Neural cell (in vitro differentiated cells): ENCODE measurements at regions not wholly inside any gene's neighbourhood (a gene's known extent, or its start where the extent isn't known, plus 50 kb on each side); places are given as distances from the start of the nearest gene placed in this dataset.

ENCODE experiments used
- H2AFZ ChIP-seq: fragments of 200-600, 300-800 bp; sonication (generic), shearing (Covaris generic); 2 replicates; pipeline ENCODE4 v1.6.0; 2014; ENCODE audit warnings: low read depth, mild to moderate bottlenecking, antibody characterized with exemption, low read length, moderate library complexity
- H3F3A ChIP-seq: fragments of 200-600 bp; shearing (Covaris generic); 2 replicates; pipeline ENCODE4 v1.6.1; 2016; ENCODE audit warnings: mild to moderate bottlenecking, moderate library complexity, mixed read lengths, antibody characterized with exemption, low read length; ENCODE audit not compliant: insufficient read depth, poor library complexity, severe bottlenecking
- H3K27ac ChIP-seq: fragments of 200-600, 300-800 bp; sonication (generic), shearing (Covaris generic); 2 replicates; pipeline ENCODE4 v1.5.1; 2014; ENCODE audit warnings: mild to moderate bottlenecking, low read length, moderate library complexity
- H3K27me3 ChIP-seq: fragments of 300-800, 200-600 bp; sonication (generic), shearing (Covaris generic); 2 replicates; pipeline ENCODE4 v1.6.0; 2014; ENCODE audit warnings: mild to moderate bottlenecking, low read depth, low read length, moderate library complexity; ENCODE audit not compliant: insufficient read depth
- H3K36me3 ChIP-seq: fragments of 300-800, 200-600 bp; sonication (generic), shearing (Covaris generic); 2 replicates; pipeline ENCODE4 v1.5.1; 2014; ENCODE audit warnings: mild to moderate bottlenecking, antibody characterized with exemption, low read length, moderate library complexity; ENCODE audit not compliant: insufficient read depth
- H3K4me2 ChIP-seq: fragments of 300-800, 200-600 bp; sonication (generic), shearing (Covaris generic); 2 replicates; pipeline ENCODE4 v1.6.0; 2014; ENCODE audit warnings: mild to moderate bottlenecking, low read length
- H3K4me3 ChIP-seq: fragments of 300-800, 200-600 bp; sonication (generic), shearing (Covaris generic); 2 replicates; pipeline ENCODE4 v1.5.1; 2014; ENCODE audit warnings: mild to moderate bottlenecking, low read length, moderate library complexity
- H3K79me2 ChIP-seq: fragments of 200-600 bp; shearing (Covaris generic); replicated peaks from 2 replicates; pipeline ENCODE4 v1.6.0; 2014; ENCODE audit warnings: mild to moderate bottlenecking, low read length, moderate library complexity; ENCODE audit not compliant: insufficient read depth
- H3K9ac ChIP-seq: fragments of 300-800, 200-600 bp; sonication (generic), shearing (Covaris generic); 2 replicates; pipeline ENCODE4 v1.6.1; 2016; ENCODE audit warnings: mild to moderate bottlenecking, low read length, mixed read lengths
- H3K9me2 ChIP-seq: fragments of 200-600 bp; shearing (Covaris generic); 2 replicates; pipeline ENCODE4 v1.6.1; 2016; ENCODE audit warnings: mild to moderate bottlenecking, low read length, mixed read lengths; ENCODE audit not compliant: insufficient read depth
- H3K9me3 ChIP-seq: fragments of 200-600, 300-800 bp; sonication (generic), shearing (Covaris generic); 2 replicates; pipeline ENCODE4 v1.6.1; 2016; ENCODE audit warnings: mild to moderate bottlenecking, mixed run types, low read length, moderate library complexity, mixed read lengths
- H4K20me1 ChIP-seq: fragments of 200-600 bp; shearing (Covaris generic); 2 replicates; pipeline ENCODE4 v1.6.1; 2016; ENCODE audit warnings: mild to moderate bottlenecking, mixed run types; ENCODE audit not compliant: insufficient read depth
- EP300 ChIP-seq: fragments of 450-650 bp; conservative IDR thresholded peaks from 2 replicates; pipeline ENCODE4 v1.6.1; 2014; ENCODE audit warnings: antibody characterized with exemption, mild to moderate bottlenecking, moderate library complexity; ENCODE audit not compliant: poor library complexity, severe bottlenecking
- EZH2 ChIP-seq: fragments of 200-600, 300-800 bp; shearing (Covaris generic), sonication (generic); IDR thresholded peaks from 2 replicates; pipeline ENCODE4 v1.6.1; 2014; ENCODE audit warnings: antibody characterized with exemption, low read length, borderline replicate concordance, mild to moderate bottlenecking; ENCODE audit not compliant: insufficient read depth, poor library complexity, severe bottlenecking
- MXI1 ChIP-seq: fragments of 450-650 bp; conservative IDR thresholded peaks from 2 replicates; pipeline ENCODE4 v1.6.1; 2014; ENCODE audit warnings: antibody characterized with exemption, mild to moderate bottlenecking; ENCODE audit not compliant: poor library complexity, severe bottlenecking
- POLR2AphosphoS5 ChIP-seq: IDR thresholded peaks from 2 replicates; pipeline ENCODE4 v1.6.1; 2012
- RAD21 ChIP-seq: fragments of 450-650 bp; conservative IDR thresholded peaks from 2 replicates; pipeline ENCODE4 v1.6.1; 2014; ENCODE audit warnings: antibody characterized with exemption, mild to moderate bottlenecking, moderate library complexity
- SMC3 ChIP-seq: fragments of 450-650 bp; conservative IDR thresholded peaks from 2 replicates; pipeline ENCODE4 v1.6.1; 2014; ENCODE audit warnings: antibody characterized with exemption, mild to moderate bottlenecking, moderate library complexity; ENCODE audit not compliant: poor library complexity
- TAF1 ChIP-seq: IDR thresholded peaks from 2 replicates; pipeline ENCODE4 v1.6.1; 2012; ENCODE audit warnings: low read depth
- TF ChIP-seq, protein P1 (sequence below): fragments of 450-650 bp; IDR thresholded peaks from 2 replicates; pipeline ENCODE4 v1.5.1; 2014; ENCODE audit warnings: antibody characterized with exemption, mild to moderate bottlenecking, moderate library complexity; ENCODE audit not compliant: poor library complexity, severe bottlenecking
- TF ChIP-seq, protein P2 (sequence below): IDR thresholded peaks from 2 replicates; pipeline ENCODE4 v1.6.1; 2012; ENCODE audit warnings: borderline replicate concordance

DNA sequence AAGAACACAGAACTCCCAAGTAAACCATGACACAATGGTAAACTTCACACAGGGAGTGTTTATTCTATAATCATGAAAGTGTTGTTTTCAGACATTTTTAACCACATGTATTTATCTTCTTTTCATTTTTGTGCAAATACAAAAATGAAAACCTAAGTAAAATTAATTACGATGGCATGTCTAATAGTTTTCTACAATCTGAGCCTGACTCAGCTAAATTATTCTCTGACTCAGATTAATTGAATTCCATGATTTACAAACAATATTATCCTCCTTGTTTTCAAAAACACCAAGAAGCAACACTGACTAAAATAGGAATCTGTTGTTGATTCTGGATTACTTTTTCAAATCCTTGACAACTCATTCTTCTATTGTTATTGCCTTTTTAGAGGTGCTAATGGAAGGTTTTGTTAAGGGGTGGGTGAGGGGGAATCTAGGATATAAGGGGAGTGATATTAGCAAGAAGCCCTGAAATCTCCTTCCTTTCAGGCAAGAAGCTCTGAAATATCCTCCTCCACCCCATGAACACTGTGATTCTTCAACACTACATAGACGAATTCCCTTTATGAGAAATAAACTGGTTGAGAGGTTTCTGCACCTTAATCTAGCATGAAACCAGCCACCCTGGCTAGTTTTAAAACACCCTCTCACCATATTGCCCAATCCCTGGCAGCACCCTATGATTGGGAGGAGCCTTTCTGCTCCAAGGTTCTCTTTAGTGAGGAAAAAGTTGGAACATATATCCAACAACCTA is 1057.7 kb upstream of the PCDH20 start:
- H2AFZ ChIP-seq, result no peak overlapping the region
- H3K9me3 ChIP-seq, result no peaks in the 10 kb centered on the region
- H3K27me3 ChIP-seq, result no peaks in the 10 kb centered on the region
- no peaks in the 10 kb centered on the region for H4K20me1 ChIP-seq
- no peak overlapping the region for H3K4me3 ChIP-seq
- no peaks in the 10 kb centered on the region for H3K79me2 ChIP-seq
- H3F3A ChIP-seq, result no peaks in the 10 kb centered on the region
- H3K27ac ChIP-seq, result no peak overlapping the region
- TF ChIP-seq, protein P1, sequence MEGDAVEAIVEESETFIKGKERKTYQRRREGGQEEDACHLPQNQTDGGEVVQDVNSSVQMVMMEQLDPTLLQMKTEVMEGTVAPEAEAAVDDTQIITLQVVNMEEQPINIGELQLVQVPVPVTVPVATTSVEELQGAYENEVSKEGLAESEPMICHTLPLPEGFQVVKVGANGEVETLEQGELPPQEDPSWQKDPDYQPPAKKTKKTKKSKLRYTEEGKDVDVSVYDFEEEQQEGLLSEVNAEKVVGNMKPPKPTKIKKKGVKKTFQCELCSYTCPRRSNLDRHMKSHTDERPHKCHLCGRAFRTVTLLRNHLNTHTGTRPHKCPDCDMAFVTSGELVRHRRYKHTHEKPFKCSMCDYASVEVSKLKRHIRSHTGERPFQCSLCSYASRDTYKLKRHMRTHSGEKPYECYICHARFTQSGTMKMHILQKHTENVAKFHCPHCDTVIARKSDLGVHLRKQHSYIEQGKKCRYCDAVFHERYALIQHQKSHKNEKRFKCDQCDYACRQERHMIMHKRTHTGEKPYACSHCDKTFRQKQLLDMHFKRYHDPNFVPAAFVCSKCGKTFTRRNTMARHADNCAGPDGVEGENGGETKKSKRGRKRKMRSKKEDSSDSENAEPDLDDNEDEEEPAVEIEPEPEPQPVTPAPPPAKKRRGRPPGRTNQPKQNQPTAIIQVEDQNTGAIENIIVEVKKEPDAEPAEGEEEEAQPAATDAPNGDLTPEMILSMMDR, result no peak
- no peak for TF ChIP-seq RAD21
- no peak for TF ChIP-seq MXI1
- no peak for TF ChIP-seq POLR2AphosphoS5
- no peak for TF ChIP-seq SMC3
- no peak for TF ChIP-seq EZH2
- TF ChIP-seq EP300, result no peak
- TF ChIP-seq TAF1, result no peak
- TF ChIP-seq, protein P2, sequence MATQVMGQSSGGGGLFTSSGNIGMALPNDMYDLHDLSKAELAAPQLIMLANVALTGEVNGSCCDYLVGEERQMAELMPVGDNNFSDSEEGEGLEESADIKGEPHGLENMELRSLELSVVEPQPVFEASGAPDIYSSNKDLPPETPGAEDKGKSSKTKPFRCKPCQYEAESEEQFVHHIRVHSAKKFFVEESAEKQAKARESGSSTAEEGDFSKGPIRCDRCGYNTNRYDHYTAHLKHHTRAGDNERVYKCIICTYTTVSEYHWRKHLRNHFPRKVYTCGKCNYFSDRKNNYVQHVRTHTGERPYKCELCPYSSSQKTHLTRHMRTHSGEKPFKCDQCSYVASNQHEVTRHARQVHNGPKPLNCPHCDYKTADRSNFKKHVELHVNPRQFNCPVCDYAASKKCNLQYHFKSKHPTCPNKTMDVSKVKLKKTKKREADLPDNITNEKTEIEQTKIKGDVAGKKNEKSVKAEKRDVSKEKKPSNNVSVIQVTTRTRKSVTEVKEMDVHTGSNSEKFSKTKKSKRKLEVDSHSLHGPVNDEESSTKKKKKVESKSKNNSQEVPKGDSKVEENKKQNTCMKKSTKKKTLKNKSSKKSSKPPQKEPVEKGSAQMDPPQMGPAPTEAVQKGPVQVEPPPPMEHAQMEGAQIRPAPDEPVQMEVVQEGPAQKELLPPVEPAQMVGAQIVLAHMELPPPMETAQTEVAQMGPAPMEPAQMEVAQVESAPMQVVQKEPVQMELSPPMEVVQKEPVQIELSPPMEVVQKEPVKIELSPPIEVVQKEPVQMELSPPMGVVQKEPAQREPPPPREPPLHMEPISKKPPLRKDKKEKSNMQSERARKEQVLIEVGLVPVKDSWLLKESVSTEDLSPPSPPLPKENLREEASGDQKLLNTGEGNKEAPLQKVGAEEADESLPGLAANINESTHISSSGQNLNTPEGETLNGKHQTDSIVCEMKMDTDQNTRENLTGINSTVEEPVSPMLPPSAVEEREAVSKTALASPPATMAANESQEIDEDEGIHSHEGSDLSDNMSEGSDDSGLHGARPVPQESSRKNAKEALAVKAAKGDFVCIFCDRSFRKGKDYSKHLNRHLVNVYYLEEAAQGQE, result no peak
- H3K4me2 ChIP-seq, result no peak overlapping the region
- no peak overlapping the region for H3K9ac ChIP-seq
- H3K36me3 ChIP-seq, result no peaks in the 10 kb centered on the region
- no peaks in the 10 kb centered on the region for H3K9me2 ChIP-seq

DNA sequence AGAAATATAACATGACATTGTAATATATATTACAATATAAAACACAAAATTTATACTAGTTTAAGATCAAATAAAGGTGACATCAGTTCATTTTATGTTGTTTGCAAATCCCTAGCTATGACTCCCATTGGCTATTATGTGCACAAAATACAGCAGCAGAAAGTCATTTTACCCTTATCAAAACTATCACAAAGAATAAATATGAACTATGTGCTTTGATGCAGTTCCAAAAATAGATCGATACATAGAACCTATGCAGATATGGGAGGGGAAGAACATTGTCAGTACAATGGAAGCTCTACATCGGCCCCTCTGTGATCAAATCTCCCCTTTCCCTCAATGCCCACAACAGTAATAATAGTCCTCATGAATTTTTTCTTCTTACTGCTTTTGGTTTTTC is 1038.1 kb upstream of the PCDH20 start:
- Histone ChIP-seq H3K27me3 (no peaks in the 10 kb centered on the region), H4K20me1 (no peaks in the 10 kb centered on the region)
- TF ChIP-seq EZH2, result no peak
- TF ChIP-seq POLR2AphosphoS5, result no peak
- TF ChIP-seq, protein P2, result no peak
- TF ChIP-seq MXI1, result no peak
- no peak for TF ChIP-seq TAF1
- TF ChIP-seq SMC3, result no peak
- TF ChIP-seq, protein P1, result no peak
- no peak for TF ChIP-seq EP300
- no peak for TF ChIP-seq RAD21

More for the DNA sequence above, 1038.1 kb upstream of the PCDH20 start:
- no peak overlapping the region for H3K4me2 ChIP-seq
- H3K27ac ChIP-seq, result no peak overlapping the region
- no peak overlapping the region for H2AFZ ChIP-seq
- H3K9ac ChIP-seq, result no peak overlapping the region
- no peaks in the 10 kb centered on the region for H3K36me3 ChIP-seq
- no peaks in the 10 kb centered on the region for H3K9me2 ChIP-seq
- H3F3A ChIP-seq, result no peaks in the 10 kb centered on the region
- no peak overlapping the region for H3K4me3 ChIP-seq
- no peaks in the 10 kb centered on the region for H3K79me2 ChIP-seq
- H3K9me3 ChIP-seq, result no peaks in the 10 kb centered on the region
